Neuronal stem cell (in vitro differentiated cells): ENCODE measurements at regions not wholly inside any gene's neighbourhood (a gene's known extent, or its start where the extent isn't known, plus 50 kb on each side); places are given as distances from the start of the nearest gene placed in this dataset.
A peak's percentile ranks its signal among the peaks of the same experiment; 100 is the strongest.
"Not testable (repeated sequence)": the region's sequence is repeated elsewhere in the genome, so short reads cannot be mapped to it uniquely, and the experiment has no call there.

Experiments
- DNase-seq: peaks from one replicate; pipeline ENCODE4 v3.0.0-alpha.2; 2013; ENCODE audit warnings: low spot score
- H2AFZ ChIP-seq: one replicate; pipeline ENCODE4 v1.6.1; 2013; ENCODE audit warnings: mild to moderate bottlenecking, low read length, inconsistent platforms
- H2AK5ac ChIP-seq: 2 replicates; pipeline ENCODE4 v1.6.1; 2013; ENCODE audit warnings: low read depth, mild to moderate bottlenecking, inconsistent platforms, low read length, moderate library complexity, mixed read lengths
- H2BK120ac ChIP-seq: 2 replicates; pipeline ENCODE4 v1.6.1; 2013; ENCODE audit warnings: low read depth, mild to moderate bottlenecking, inconsistent platforms, low read length, moderate library complexity, mixed read lengths
- H2BK12ac ChIP-seq: one replicate; pipeline ENCODE4 v1.6.1; 2013; ENCODE audit warnings: low read length, inconsistent platforms
- H2BK15ac ChIP-seq: 2 replicates; pipeline ENCODE4 v1.6.1; 2013; ENCODE audit warnings: mild to moderate bottlenecking, low read length, inconsistent platforms, mixed read lengths
- H2BK5ac ChIP-seq: one replicate; pipeline ENCODE4 v1.6.1; 2013; ENCODE audit warnings: inconsistent platforms, mild to moderate bottlenecking, low read length, moderate library complexity
- H3K14ac ChIP-seq: one replicate; pipeline ENCODE4 v1.6.1; 2013; ENCODE audit warnings: low read length, inconsistent platforms
- H3K18ac ChIP-seq: 2 replicates; pipeline ENCODE4 v1.6.1; 2013; ENCODE audit warnings: low read length, inconsistent platforms
- H3K23ac ChIP-seq: 2 replicates; pipeline ENCODE4 v1.6.1; 2013; ENCODE audit warnings: low read depth, mild to moderate bottlenecking, mixed read lengths, low read length, inconsistent platforms; ENCODE audit not compliant: poor library complexity
- H3K27ac ChIP-seq: replicated peaks from 3 replicates; pipeline ENCODE4 v1.5.1; 2013; ENCODE audit warnings: low read length, inconsistent platforms
- H3K27me3 ChIP-seq, 3 experiments: 2 replicates each; pipeline ENCODE4 v1.6.1; 2013; ENCODE audit warnings: low read length in 3 of 3, mild to moderate bottlenecking in 2 of 3, inconsistent platforms in 1 of 3, low read depth in 1 of 3, mixed read lengths in 1 of 3, moderate library complexity in 1 of 3; ENCODE audit not compliant: control insufficient read depth in 3 of 3, insufficient read depth in 3 of 3
- H3K36me3 ChIP-seq, 2 donors: replicated peaks in 1 of 2; 2 replicates each; pipeline ENCODE4 v1.6.1; 2013; ENCODE audit warnings: low read length in 2 of 2; ENCODE audit not compliant: control insufficient read depth in 2 of 2, insufficient read depth in 2 of 2
- H3K4ac ChIP-seq: 2 replicates; pipeline ENCODE4 v1.6.1; 2013; ENCODE audit warnings: inconsistent platforms, mild to moderate bottlenecking, low read length, moderate library complexity
- H3K4me1 ChIP-seq, 2 donors: 1 replicate in 1 of 2; 2 replicates in 1 of 2; pipeline ENCODE4 v1.6.1; 2013; ENCODE audit warnings: low read length in 2 of 2, low read depth in 1 of 2; ENCODE audit not compliant: control insufficient read depth in 2 of 2, insufficient read depth in 1 of 2
- H3K4me2 ChIP-seq: one replicate; pipeline ENCODE4 v1.6.1; 2013; ENCODE audit warnings: mild to moderate bottlenecking, low read length, inconsistent platforms; ENCODE audit not compliant: insufficient read depth, poor library complexity, severe bottlenecking
- H3K4me3 ChIP-seq, 2 donors: 2 replicates each; pipeline ENCODE4 v1.5.1; 2013; ENCODE audit warnings: low read length in 2 of 2, mild to moderate bottlenecking in 2 of 2, inconsistent platforms in 1 of 2, moderate library complexity in 1 of 2
- H3K79me1 ChIP-seq: one replicate; pipeline ENCODE4 v1.6.1; 2013; ENCODE audit warnings: low read depth, mild to moderate bottlenecking, inconsistent platforms, low read length, moderate library complexity
- H3K9ac ChIP-seq: one replicate; pipeline ENCODE4 v1.6.1; 2013; ENCODE audit warnings: mild to moderate bottlenecking, low read depth, low read length, inconsistent platforms; ENCODE audit not compliant: poor library complexity
- H3K9me3 ChIP-seq, 2 donors: replicated peaks in 1 of 2; 2 replicates each; pipeline versions ENCODE3 to v1.6.1; 2013; ENCODE audit warnings: low read length in 2 of 2, mild to moderate bottlenecking in 2 of 2, inconsistent platforms in 1 of 2, low read depth in 1 of 2, mixed read lengths in 1 of 2, moderate library complexity in 1 of 2; ENCODE audit not compliant: control insufficient read depth in 2 of 2, insufficient read depth in 1 of 2
- H4K8ac ChIP-seq: one replicate; pipeline ENCODE4 v1.6.1; 2013; ENCODE audit warnings: low read depth, mild to moderate bottlenecking, inconsistent platforms, low read length, moderate library complexity
- H4K91ac ChIP-seq: one replicate; pipeline ENCODE4 v1.6.1; 2013; ENCODE audit warnings: low read length, low read depth, mild to moderate bottlenecking, inconsistent platforms; ENCODE audit not compliant: poor library complexity
- WGBS, 2 donors: extraction: QIAGEN DNeasy Blood & Tissue Kit; methylation state at CpG; one replicate each; pipeline ENCODE4 v1.1.7; 2013; ENCODE audit warnings: missing lambda C conversion rate in 2 of 2, mixed read lengths in 1 of 2; ENCODE audit not compliant: insufficient read length in 2 of 2, insufficient replicate concordance in 1 of 2; ENCODE audit errors: extremely low coverage in 2 of 2; 5-methylcytosine and 5-hydroxymethylcytosine counted together

GRCh38 chr20:47972916-47973309 is 187.6 kb upstream of the SULF2 start:
- H3K36me3 ChIP-seq: no peaks in the 10 kb centered on the region
- DNase-seq: no peak
- no peak overlapping the region for H3K14ac ChIP-seq
- no peaks in the 10 kb centered on the region for H3K9me3 ChIP-seq
- no peak overlapping the region for H3K9ac ChIP-seq
- H3K4me3 ChIP-seq: no peak overlapping the region
- H3K4me1 ChIP-seq: peaks cover 13 to 46% of the 10 kb centered on the region in 2 donors
- no CpG with 5 or more reads among the region's 17 CpGs for whole genome bisulfite sequencing, 2 donors
- no peak overlapping the region for H2AFZ ChIP-seq
- no peak overlapping the region for H3K4ac ChIP-seq
- peak overlapping the region; percentile 5 for H3K18ac ChIP-seq
- peaks cover 0 to 2% (median 0%) of the 10 kb centered on the region in 3 experiments for H3K27me3 ChIP-seq
- H2BK5ac ChIP-seq: no peak overlapping the region
- no peak overlapping the region for H4K8ac ChIP-seq
- no peaks in the 10 kb centered on the region for H3K79me1 ChIP-seq
- no peak overlapping the region for H2BK12ac ChIP-seq
- no peak overlapping the region for H3K4me2 ChIP-seq
- H2AK5ac ChIP-seq: no peak overlapping the region
- no peak overlapping the region for H4K91ac ChIP-seq
- no peak overlapping the region for H3K27ac ChIP-seq
- H2BK15ac ChIP-seq: no peak overlapping the region
- H3K23ac ChIP-seq: no peak overlapping the region
- no peak overlapping the region for H2BK120ac ChIP-seq

GRCh38 chr20:47972297-47972915 is 187.1 kb upstream of the SULF2 start:
- not testable (repeated sequence) for H3K9me3 ChIP-seq, H4K8ac ChIP-seq, DNase-seq, H3K14ac ChIP-seq, H3K23ac ChIP-seq, H3K4ac ChIP-seq, H3K27me3 ChIP-seq, H3K4me3 ChIP-seq, H2BK15ac ChIP-seq, H3K27ac ChIP-seq, H4K91ac ChIP-seq, H2AK5ac ChIP-seq, H3K79me1 ChIP-seq, H3K36me3 ChIP-seq, H3K9ac ChIP-seq, H2BK120ac ChIP-seq, H2BK12ac ChIP-seq
- no CpG with 5 or more reads among the region's 26 CpGs for WGBS, 2 donors
- Histone ChIP-seq H3K4me1 (peaks cover 13 to 46% of the 10 kb centered on the region in 2 donors), H2AFZ (peak overlapping the region; percentile 62), H3K18ac (peak overlapping the region; percentile 72), H3K4me2 (peak overlapping the region; percentile 39), H2BK5ac (peak overlapping the region; percentile 32)

GRCh38 chr20:47971058-47971791 is 185.9 kb upstream of the SULF2 start:
- no peak overlapping the region for H2BK5ac ChIP-seq
- no CpG with 5 or more reads among the region's 14 CpGs for WGBS, 2 donors
- no peak overlapping the region for H3K23ac ChIP-seq
- no peak for DNase-seq
- H3K4me3 ChIP-seq: no peak overlapping the region
- no peaks in the 10 kb centered on the region for H3K36me3 ChIP-seq
- H3K4me2 ChIP-seq: no peak overlapping the region
- H3K4me1 ChIP-seq: peaks cover 13 to 46% of the 10 kb centered on the region in 2 donors
- no peak overlapping the region for H2BK15ac ChIP-seq
- H3K27ac ChIP-seq: no peak overlapping the region
- no peak overlapping the region for H4K8ac ChIP-seq
- H3K27me3 ChIP-seq: peaks cover 0 to 2% (median 0%) of the 10 kb centered on the region in 3 experiments
- H3K14ac ChIP-seq: no peak overlapping the region
- no peak overlapping the region for H3K18ac ChIP-seq
- H3K79me1 ChIP-seq: no peaks in the 10 kb centered on the region
- H4K91ac ChIP-seq: no peak overlapping the region
- no peak overlapping the region for H3K4ac ChIP-seq
- H2AK5ac ChIP-seq: no peak overlapping the region
- no peaks in the 10 kb centered on the region for H3K9me3 ChIP-seq
- H3K9ac ChIP-seq: no peak overlapping the region
- H2BK12ac ChIP-seq: no peak overlapping the region
- H2AFZ ChIP-seq: peak overlapping the region; percentile 62
- H2BK120ac ChIP-seq: no peak overlapping the region

- Histone ChIP-seq H2BK5ac (no peak overlapping the region), H3K79me1 (no peaks in the 10 kb centered on the region), H3K27ac (no peak overlapping the region), H2BK120ac (no peak overlapping the region), H2BK12ac (no peak overlapping the region), H3K4ac (no peak overlapping the region), H4K91ac (no peak overlapping the region), H3K4me3 (no peak overlapping the region), H3K9me3 (no peaks in the 10 kb centered on the region), H2AK5ac (peak overlapping the region; percentile 48), H3K18ac (peak overlapping the region; percentile 44), H4K8ac (no peak overlapping the region), H3K9ac (no peak overlapping the region), H3K36me3 (no peaks in the 10 kb centered on the region), H3K4me2 (no peak overlapping the region), H3K27me3 (peaks cover 0 to 2% (median 0%) of the 10 kb centered on the region in 3 experiments), H3K14ac (no peak overlapping the region), H2BK15ac (no peak overlapping the region), H3K23ac (no peak overlapping the region), H2AFZ (peak overlapping the region; percentile 52), H3K4me1 (peaks cover 13 to 46% of the 10 kb centered on the region in 2 donors)
- whole genome bisulfite sequencing, 2 donors: no CpG with 5 or more reads among the region's 8 CpGs
- no peak for DNase-seq
Observed at GRCh38 chr20:47970282-47970903, 185.1 kb upstream of the SULF2 start.
